H1 (cell line): ENCODE measurements at regions not wholly inside any gene's neighbourhood (a gene's known extent, or its start where the extent isn't known, plus 50 kb on each side); places are given as distances from the start of the nearest gene placed in this dataset.

ENCODE experiments used
- CBX5 ChIP-seq: fragments of 300-800, 300-1000 bp; sonication (generic); IDR thresholded peaks from 2 replicates; pipeline ENCODE4 v1.7.1; 2016; ENCODE audit warnings: antibody characterized with exemption, low read length, low read depth
- FOSL1 ChIP-seq: IDR thresholded peaks from 2 replicates; pipeline ENCODE4 v1.6.1; 2011; ENCODE audit warnings: mild to moderate bottlenecking, low read depth, low read length, moderate library complexity; ENCODE audit not compliant: insufficient read depth
- GTF2F1 ChIP-seq: IDR thresholded peaks from 2 replicates; pipeline ENCODE4 v1.6.1; 2012; ENCODE audit warnings: low read depth, low read length, improper control_type of control experiment, borderline replicate concordance
- RBBP5 ChIP-seq: IDR thresholded peaks from 2 replicates; pipeline ENCODE4 v1.7.1; 2012; ENCODE audit warnings: low read depth, mild to moderate bottlenecking, inconsistent platforms, low read length, moderate library complexity, borderline replicate concordance
- SRF ChIP-seq: IDR thresholded peaks from 2 replicates; pipeline ENCODE4 v1.6.1; 2011; ENCODE audit warnings: mild to moderate bottlenecking, low read depth, low read length, moderate library complexity
- ZNF274 ChIP-seq: IDR thresholded peaks from 2 replicates; pipeline ENCODE4 v1.7.0; 2012; ENCODE audit warnings: low read length, borderline replicate concordance; ENCODE audit errors: extremely low read depth

- TF ChIP-seq RBBP5, result no peak
- no peak for TF ChIP-seq FOSL1
- no peak for TF ChIP-seq SRF
- TF ChIP-seq CBX5, result no peak
- TF ChIP-seq ZNF274, result no peak
- no peak for TF ChIP-seq GTF2F1
Observed at GRCh38 chr2:174666312-174666711, 68.7 kb upstream of the WIPF1 start (continued).
